WI38 (cell line): ENCODE measurements at regions not wholly inside any gene's neighbourhood (a gene's known extent, or its start where the extent isn't known, plus 50 kb on each side); places are given as distances from the start of the nearest gene placed in this dataset.

Source experiments
- H3K4me3 ChIP-seq: 2 replicates; pipeline ENCODE4 v1.5.1; 2011; ENCODE audit warnings: low read depth, mild to moderate bottlenecking, control low read depth, low read length
- TF ChIP-seq, protein P1 (sequence below): IDR thresholded peaks from 2 replicates; pipeline ENCODE4 v1.5.1; 2012; ENCODE audit warnings: low read depth, mild to moderate bottlenecking, control low read depth, low read length

DNA sequence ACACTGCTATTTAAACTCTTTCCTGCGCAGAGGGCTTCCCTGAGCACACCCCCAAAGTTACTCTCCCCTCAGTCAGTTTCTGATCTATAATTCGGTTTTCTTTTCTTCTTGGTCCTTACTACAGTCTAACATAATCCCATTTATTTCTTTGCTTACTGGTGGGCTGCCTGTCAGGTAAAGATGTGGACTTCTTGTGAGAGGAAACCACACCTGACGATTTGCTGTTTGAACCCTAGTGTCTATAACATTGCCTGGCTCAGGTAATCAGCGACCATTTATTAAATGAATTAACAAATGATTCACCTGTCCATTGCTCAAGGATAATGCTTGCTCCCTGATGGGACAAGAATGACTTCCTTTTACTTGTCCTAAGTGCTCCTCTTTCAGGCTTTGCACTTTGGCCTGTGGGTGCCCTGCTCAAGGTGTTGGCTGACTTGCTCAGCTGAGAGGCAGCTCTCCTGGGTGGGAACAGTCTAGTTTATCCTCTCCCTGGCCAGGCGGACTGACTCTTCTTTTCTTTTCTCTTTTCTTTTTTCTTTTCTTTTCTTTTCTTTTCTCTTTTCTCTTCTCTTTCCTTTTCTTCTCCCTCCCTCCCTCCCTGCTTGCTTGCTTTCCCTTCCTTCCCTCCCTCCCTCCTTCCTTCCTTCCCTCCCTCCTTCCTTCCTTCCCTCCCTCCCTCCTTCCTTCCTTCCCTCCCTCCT is 233.1 kb downstream of the BCAS1 start:
- H3K4me3 ChIP-seq, result no peak overlapping the region
- TF ChIP-seq, protein P1, sequence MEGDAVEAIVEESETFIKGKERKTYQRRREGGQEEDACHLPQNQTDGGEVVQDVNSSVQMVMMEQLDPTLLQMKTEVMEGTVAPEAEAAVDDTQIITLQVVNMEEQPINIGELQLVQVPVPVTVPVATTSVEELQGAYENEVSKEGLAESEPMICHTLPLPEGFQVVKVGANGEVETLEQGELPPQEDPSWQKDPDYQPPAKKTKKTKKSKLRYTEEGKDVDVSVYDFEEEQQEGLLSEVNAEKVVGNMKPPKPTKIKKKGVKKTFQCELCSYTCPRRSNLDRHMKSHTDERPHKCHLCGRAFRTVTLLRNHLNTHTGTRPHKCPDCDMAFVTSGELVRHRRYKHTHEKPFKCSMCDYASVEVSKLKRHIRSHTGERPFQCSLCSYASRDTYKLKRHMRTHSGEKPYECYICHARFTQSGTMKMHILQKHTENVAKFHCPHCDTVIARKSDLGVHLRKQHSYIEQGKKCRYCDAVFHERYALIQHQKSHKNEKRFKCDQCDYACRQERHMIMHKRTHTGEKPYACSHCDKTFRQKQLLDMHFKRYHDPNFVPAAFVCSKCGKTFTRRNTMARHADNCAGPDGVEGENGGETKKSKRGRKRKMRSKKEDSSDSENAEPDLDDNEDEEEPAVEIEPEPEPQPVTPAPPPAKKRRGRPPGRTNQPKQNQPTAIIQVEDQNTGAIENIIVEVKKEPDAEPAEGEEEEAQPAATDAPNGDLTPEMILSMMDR, result no peak

DNA sequence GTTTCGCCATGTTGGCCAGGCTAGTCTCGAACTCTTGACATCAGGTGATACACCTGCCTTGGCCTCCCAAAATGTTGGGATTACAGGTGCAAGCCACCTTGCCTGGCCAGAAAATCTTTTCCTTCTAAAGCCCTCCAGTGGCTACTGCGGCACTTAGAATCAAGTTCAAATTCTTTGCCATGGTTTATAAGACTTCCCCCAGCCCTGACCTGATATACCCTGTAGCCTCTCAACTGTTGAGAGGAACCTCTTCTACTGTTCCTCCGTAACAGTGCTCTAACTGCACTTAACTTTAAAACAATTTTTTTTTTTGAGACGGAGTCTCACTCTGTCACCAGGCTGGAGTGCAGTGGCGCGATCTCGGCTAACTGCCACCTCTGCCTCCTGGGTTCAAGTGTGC is 235.6 kb downstream of the BCAS1 start:
- no peak overlapping the region for H3K4me3 ChIP-seq
- TF ChIP-seq, protein P1, result no peak

DNA sequence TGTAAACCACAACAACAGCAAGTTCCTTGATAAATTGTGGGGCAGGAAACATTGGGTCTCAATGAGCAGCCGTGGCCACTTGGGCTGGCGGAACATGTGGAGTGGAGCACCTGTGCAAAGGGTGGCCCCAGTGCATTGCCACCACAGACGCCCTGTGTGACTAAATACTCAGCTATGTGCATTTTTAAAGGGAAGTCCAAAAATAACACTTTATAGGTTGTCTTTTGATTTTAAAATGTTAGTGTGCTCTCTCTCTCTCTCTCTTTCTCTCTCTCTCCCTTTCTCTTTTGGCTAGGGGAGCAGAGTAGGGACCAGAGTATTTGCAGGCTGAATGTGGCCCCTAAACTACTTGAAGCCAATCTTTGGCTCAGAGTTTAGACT is 236.3 kb downstream of the BCAS1 start:
- no peak overlapping the region for H3K4me3 ChIP-seq
- TF ChIP-seq, protein P1, result no peak

DNA sequence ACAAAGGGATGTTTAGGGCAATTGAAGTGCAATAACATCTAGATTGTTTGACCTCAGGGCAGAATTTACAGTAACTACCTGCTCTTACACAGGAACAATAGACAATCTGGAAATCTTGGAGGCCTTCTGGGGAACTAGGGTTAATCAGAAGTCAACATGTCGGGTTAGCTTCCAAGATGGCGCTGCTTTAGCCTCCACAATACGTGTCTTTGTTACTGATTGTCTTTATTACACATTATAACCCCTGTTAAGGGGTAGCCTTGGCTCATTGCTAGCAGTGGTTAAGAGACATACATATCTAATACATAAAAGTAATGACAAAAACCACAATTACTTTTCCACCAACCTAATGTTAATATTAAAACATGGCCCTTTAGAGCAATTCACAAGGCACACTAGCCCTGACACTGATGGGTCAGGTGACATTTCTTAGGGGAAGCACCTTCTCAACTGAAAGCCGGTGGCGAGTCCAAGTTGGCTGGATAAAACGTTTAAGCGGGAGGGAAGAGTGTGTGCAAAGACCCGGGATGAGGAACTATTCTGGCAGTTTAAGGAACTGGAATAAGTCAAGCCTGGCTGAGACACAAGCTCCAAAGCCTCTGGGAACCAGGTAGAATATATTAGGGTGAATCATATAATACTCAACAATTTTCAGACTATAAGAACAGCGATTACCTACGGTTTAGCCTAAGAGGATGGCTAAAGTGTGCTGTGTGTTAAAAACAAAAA is 236.9 kb downstream of the BCAS1 start:
- no peak overlapping the region for H3K4me3 ChIP-seq
- TF ChIP-seq, protein P1, result no peak

DNA sequence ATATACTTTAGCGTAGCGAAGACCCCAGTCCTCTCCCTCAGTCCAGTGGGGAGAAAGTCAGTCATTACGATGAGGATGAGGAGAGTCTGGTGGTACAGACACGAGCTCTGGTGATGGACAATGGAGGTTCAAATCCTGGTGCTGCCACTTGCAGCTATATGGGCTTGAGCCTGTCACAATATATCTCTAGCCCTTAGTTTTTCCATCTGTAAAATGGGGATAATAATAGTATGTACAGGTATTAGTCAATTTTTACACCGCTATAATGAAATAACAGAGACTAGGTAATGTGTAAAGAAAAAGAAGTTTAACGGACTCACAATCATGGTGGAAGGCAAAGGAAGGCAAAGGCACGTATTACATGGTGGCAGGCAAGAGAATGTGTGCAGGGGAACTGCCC is 237.9 kb downstream of the BCAS1 start:
- H3K4me3 ChIP-seq, result no peak overlapping the region
- TF ChIP-seq, protein P1, result no peak

DNA sequence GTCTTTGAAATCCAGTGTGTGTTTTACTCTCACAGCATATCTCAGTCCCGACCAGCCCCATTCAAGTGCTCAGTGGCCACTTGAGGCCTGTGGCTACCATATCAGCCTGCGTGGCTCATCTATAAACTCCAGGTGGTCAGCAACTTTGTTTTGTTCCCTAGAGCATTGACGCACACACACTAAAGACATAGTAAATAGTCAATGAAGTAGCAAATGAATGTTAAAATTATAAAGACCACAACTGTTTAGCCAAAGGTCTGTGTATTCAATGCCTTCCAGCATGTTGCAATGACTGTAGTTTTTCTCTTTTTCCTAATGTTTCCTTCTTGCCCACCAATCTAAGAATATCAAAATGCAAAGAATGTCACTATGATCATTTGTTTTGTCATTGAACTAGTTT is 238.2 kb upstream of the ZNF217 start:
- H3K4me3 ChIP-seq, result no peak overlapping the region
- TF ChIP-seq, protein P1, result no peak

DNA sequence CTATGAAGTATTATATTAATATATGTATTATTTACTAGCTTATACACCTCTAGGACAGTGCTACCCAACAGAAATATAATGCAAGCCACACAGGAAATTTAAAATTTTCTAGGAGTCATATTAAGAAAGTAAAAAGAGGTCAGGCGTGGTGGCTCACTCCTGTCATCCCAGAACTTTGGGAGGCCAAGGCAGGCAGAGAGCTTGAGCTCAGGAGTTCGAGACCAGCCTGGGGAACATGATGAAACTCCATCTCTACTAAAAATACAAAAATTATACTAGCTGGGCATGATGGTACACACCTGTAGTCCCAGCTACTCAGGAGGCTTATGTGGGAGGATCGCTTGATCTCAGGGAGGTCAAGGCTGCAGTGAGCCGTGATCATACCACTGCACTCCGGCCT is 237.6 kb upstream of the ZNF217 start:
- TF ChIP-seq, protein P1, result no peak

More for the DNA sequence above, 237.6 kb upstream of the ZNF217 start:
- no peak overlapping the region for H3K4me3 ChIP-seq
